GM23338 (cell line): ENCODE measurements at regions not wholly inside any gene's neighbourhood (a gene's known extent, or its start where the extent isn't known, plus 50 kb on each side); places are given as distances from the start of the nearest gene placed in this dataset.

Experiments
- ATAC-seq: fragments of 200-7000 bp; cut with Tn5 transposase; 3 replicates; pipeline ENCODE4 v1.9.1; 2020
- DNase-seq: peaks from one replicate; pipeline ENCODE4 v3.0.0-alpha.2; 2015; ENCODE audit warnings: low spot score
- H2AFZ ChIP-seq: fragments of 200-600 bp; sonication (generic); 2 replicates; pipeline ENCODE4 v1.8.0; 2016; ENCODE audit warnings: antibody characterized with exemption, mild to moderate bottlenecking, moderate library complexity
- H3F3A ChIP-seq: fragments of 200-600 bp; sonication (generic); replicated peaks from 2 replicates; pipeline ENCODE4 v1.8.0; 2017; ENCODE audit warnings: antibody characterized with exemption, mixed run types, low read depth
- H3K27ac ChIP-seq: fragments of 200-600 bp; sonication (generic); 2 replicates; pipeline ENCODE4 v1.6.1; 2016; ENCODE audit warnings: low read depth
- H3K27me3 ChIP-seq: fragments of 200-600 bp; sonication (generic); 2 replicates; pipeline ENCODE4 v1.8.0; 2016; ENCODE audit warnings: mild to moderate bottlenecking, mixed run types, moderate library complexity; ENCODE audit not compliant: insufficient read depth
- H3K36me3 ChIP-seq: fragments of 200-600 bp; sonication (generic); 2 replicates; pipeline ENCODE4 v1.8.0; 2016; ENCODE audit warnings: mild to moderate bottlenecking; ENCODE audit not compliant: insufficient read depth
- H3K4me1 ChIP-seq: fragments of 200-600 bp; sonication (generic); 2 replicates; pipeline ENCODE4 v1.8.0; 2016; ENCODE audit warnings: mild to moderate bottlenecking, moderate library complexity; ENCODE audit not compliant: insufficient read depth
- H3K4me2 ChIP-seq: fragments of 200-600 bp; sonication (generic); 2 replicates; pipeline ENCODE4 v1.7.1; 2017; ENCODE audit warnings: mixed run types
- H3K4me3 ChIP-seq: fragments of 200-600 bp; sonication (generic); 2 replicates; pipeline ENCODE4 v1.6.1; 2016; ENCODE audit warnings: mixed run types
- H3K79me2 ChIP-seq: fragments of 200-600 bp; sonication (generic); replicated peaks from 2 replicates; pipeline ENCODE4 v1.8.0; 2017; ENCODE audit warnings: mild to moderate bottlenecking; ENCODE audit not compliant: insufficient read depth
- H3K9me2 ChIP-seq: fragments of 200-600 bp; sonication (generic); 2 replicates; pipeline ENCODE4 v1.8.0; 2017; ENCODE audit not compliant: insufficient read depth
- H4K20me1 ChIP-seq: fragments of 200-600 bp; sonication (generic); replicated peaks from 2 replicates; pipeline ENCODE4 v1.8.0; 2017; ENCODE audit warnings: mild to moderate bottlenecking; ENCODE audit not compliant: insufficient read depth
- H3K27ac Mint-ChIP-seq: 2 replicates; pipeline ENCODE4 v1.8.0; 2020; ENCODE audit warnings: inconsistent platforms, mild to moderate bottlenecking, moderate library complexity, mixed read lengths
- H3K27me3 Mint-ChIP-seq: 3 replicates; pipeline ENCODE4 v1.8.0; 2022; ENCODE audit warnings: low read depth, mild to moderate bottlenecking, moderate library complexity, mixed read lengths, inconsistent platforms; ENCODE audit not compliant: insufficient read depth, poor library complexity
- H3K36me3 Mint-ChIP-seq: 3 replicates; pipeline ENCODE4 v1.8.0; 2021; ENCODE audit warnings: low read depth, mild to moderate bottlenecking, inconsistent platforms, moderate library complexity, mixed read lengths
- H3K4me1 Mint-ChIP-seq: 3 replicates; pipeline ENCODE4 v1.8.0; 2020; ENCODE audit warnings: mild to moderate bottlenecking, inconsistent platforms, mixed read lengths
- H3K4me3 Mint-ChIP-seq: 3 replicates; pipeline ENCODE4 v1.8.0; 2021; ENCODE audit warnings: moderate library complexity, mild to moderate bottlenecking, inconsistent platforms, mixed read lengths
- H3K9me3 Mint-ChIP-seq: 3 replicates; pipeline ENCODE4 v1.8.0; 2020; ENCODE audit warnings: moderate library complexity, mild to moderate bottlenecking, inconsistent platforms, mixed read lengths
- CREB1 ChIP-seq: fragments of 250-450 bp; sonication (Bioruptor Pico); IDR thresholded peaks from 2 replicates; pipeline ENCODE4 v1.5.0; 2020; ENCODE audit warnings: low read depth, mild to moderate bottlenecking, moderate library complexity
- CTCF ChIP-seq, 2 experiments: fragments of 200-600 bp in 1 of 2; sonication (generic) in 1 of 2; conservative IDR thresholded peaks; 2 replicates each; pipeline versions ENCODE4 v1.5.1 to v1.6.1; 2016 to 2017; ENCODE audit warnings: antibody characterized with exemption in 2 of 2, low read depth in 2 of 2, mild to moderate bottlenecking in 2 of 2, moderate library complexity in 1 of 2
- ETS1 ChIP-seq: IDR thresholded peaks from 2 replicates; pipeline ENCODE4 v1.6.1; 2016; ENCODE audit warnings: antibody characterized with exemption
- EZH2 ChIP-seq: fragments of 200-600 bp; sonication (generic); IDR thresholded peaks from one replicate; pipeline ENCODE4 v1.8.0; 2017; ENCODE audit warnings: antibody characterized with exemption, mild to moderate bottlenecking, low read depth; ENCODE audit not compliant: unreplicated experiment
- JUNB ChIP-seq: IDR thresholded peaks from one replicate; pipeline ENCODE4 v1.6.1; 2016; ENCODE audit warnings: antibody characterized with exemption; ENCODE audit not compliant: unreplicated experiment
- NANOG ChIP-seq: IDR thresholded peaks from 2 replicates; pipeline ENCODE4 v1.6.1; 2016; ENCODE audit warnings: antibody characterized with exemption, borderline replicate concordance
- POLR2AphosphoS5 ChIP-seq: IDR thresholded peaks from 2 replicates; pipeline ENCODE4 v1.6.1; 2016; ENCODE audit warnings: antibody characterized with exemption, low read depth
- REST ChIP-seq: IDR thresholded peaks from one replicate; pipeline ENCODE4 v1.6.1; 2018; ENCODE audit warnings: antibody characterized with exemption; ENCODE audit not compliant: unreplicated experiment
- STAT1 ChIP-seq: IDR thresholded peaks from one replicate; pipeline ENCODE4 v1.6.1; 2016; ENCODE audit warnings: antibody characterized with exemption; ENCODE audit not compliant: unreplicated experiment
- ZNF114 ChIP-seq: fragments of 250-450 bp; sonication (Bioruptor Pico); IDR thresholded peaks from 2 replicates; pipeline ENCODE4 v1.5.0; 2020; ENCODE audit warnings: mild to moderate bottlenecking, moderate library complexity
- ZNF331 ChIP-seq: fragments of 250-450 bp; sonication (Bioruptor Pico); IDR thresholded peaks from 2 replicates; pipeline ENCODE4 v1.5.0; 2020; ENCODE audit warnings: low read depth, mild to moderate bottlenecking, moderate library complexity

- TF ChIP-seq REST: no peak
- TF ChIP-seq NANOG: no peak
- no peak for TF ChIP-seq ETS1
- TF ChIP-seq ZNF114 (CRISPR knock-in tag): no peak
- no peak for TF ChIP-seq CTCF (conservative IDR thresholded peaks at IDR 0.05; ENCODE audit: low read depth in 2 of 2)
- no peak for TF ChIP-seq STAT1
- no peak for TF ChIP-seq ZNF331 (CRISPR knock-in tag)
- no peak for TF ChIP-seq CREB1 (CRISPR knock-in tag)
Observed at GRCh38 chr7:35908331-35909216, 107.7 kb downstream of the SEPTIN7 start (continued).

- Histone ChIP-seq H3K4me1 (peaks cover 18% of the 10 kb centered on the region), H3K27ac (no peak overlapping the region), H3F3A (no peaks in the 10 kb centered on the region), H3K36me3 (0 out of 2 replicates have a peak, but pooled peaks cover 3% of the 10 kb centered on the region), H2AFZ (no peak overlapping the region), H3K4me2 (no peak overlapping the region), H3K27me3 (no peaks in the 10 kb centered on the region), H3K79me2 (no peaks in the 10 kb centered on the region), H4K20me1 (no peaks in the 10 kb centered on the region), H3K4me3 (no peak overlapping the region), H3K9me2 (0 out of 2 replicates have a peak, but pooled peaks cover 3% of the 10 kb centered on the region)
- Mint-ChIP-seq H3K9me3 (peaks cover 23% of the 10 kb centered on the region), H3K4me3 (no peak overlapping the region), H3K27me3 (peaks cover 4% of the 10 kb centered on the region), H3K36me3 (peaks cover 23% of the 10 kb centered on the region), H3K4me1 (peaks cover 21% of the 10 kb centered on the region), H3K27ac (no peak overlapping the region)
- DNase-seq (no peak), ATAC-seq (no peak)
- no peak for TF ChIP-seq ZNF331 (CRISPR knock-in tag)
- TF ChIP-seq POLR2AphosphoS5: no peak
- no peak for TF ChIP-seq CTCF (conservative IDR thresholded peaks at IDR 0.05; ENCODE audit: low read depth in 2 of 2)
- TF ChIP-seq NANOG: no peak
- TF ChIP-seq CREB1 (CRISPR knock-in tag): no peak
- TF ChIP-seq ETS1: no peak
- TF ChIP-seq JUNB: no peak
- TF ChIP-seq ZNF114 (CRISPR knock-in tag): no peak
- no peak for TF ChIP-seq EZH2
- no peak for TF ChIP-seq REST
Observed at GRCh38 chr7:35909870-35910357, 109.1 kb downstream of the SEPTIN7 start.
